ENCODE measurements at regions not wholly inside any gene's neighbourhood (a gene's known extent, or its start where the extent isn't known, plus 50 kb on each side); places are given as distances from the start of the nearest gene placed in this dataset.
"Not testable (repeated sequence)": the region's sequence is repeated elsewhere in the genome, so short reads cannot be mapped to it uniquely, and the experiment has no call there.

DNA sequence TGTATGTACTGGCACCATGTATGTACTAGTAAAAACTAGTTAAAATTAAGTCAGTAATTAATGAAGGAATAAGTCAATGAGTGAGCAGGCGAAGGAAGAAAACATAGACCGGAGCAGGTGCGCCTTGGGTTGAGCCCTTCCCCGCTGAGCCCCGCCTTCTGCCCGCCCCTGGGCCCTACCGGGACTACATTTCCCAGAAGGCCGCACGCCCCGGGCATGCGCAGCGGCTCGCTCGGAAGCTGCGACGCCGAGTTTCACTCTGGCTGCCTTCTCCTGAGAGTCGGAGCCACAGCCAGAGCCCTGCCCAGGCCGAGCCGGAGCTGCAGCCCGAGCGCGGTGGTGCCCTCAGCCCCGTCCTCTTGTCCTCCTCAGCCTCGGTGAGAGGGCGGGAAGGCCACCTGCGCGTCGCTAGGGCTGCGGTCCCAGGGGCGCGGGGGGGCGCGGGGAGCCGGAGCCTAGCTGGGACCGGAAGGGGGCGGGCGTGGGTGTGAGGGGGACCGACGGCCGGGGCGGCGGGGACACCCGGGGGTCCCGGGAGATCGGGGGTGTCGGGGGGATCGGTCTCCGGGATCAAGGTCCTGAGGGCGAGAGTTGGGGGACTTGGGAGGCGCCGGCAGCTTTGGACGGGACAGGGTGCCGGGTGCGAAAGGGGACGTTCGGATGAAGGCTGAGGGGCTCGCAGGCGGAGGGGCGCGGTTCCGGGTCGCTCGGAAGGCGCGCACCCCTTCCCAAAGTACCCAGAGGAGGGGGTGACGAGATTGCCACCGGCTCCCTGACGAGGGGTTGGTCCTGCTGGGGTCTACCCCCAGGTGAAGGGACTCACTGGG lies 72.4 kb downstream of the SPDYE17 start:
- not testable (repeated sequence) for TF ChIP-seq USF2 (CRISPR knock-in tag; IDR thresholded peaks at IDR 0.05); FOXJ3 (CRISPR knock-in tag; IDR thresholded peaks at IDR 0.05; ENCODE audit: borderline replicate concordance); NFYB (CRISPR knock-in tag; conservative IDR thresholded peaks at IDR 0.05; ENCODE audit: low read depth); CTCF (IDR thresholded peaks at IDR 0.05); GRHL2 (CRISPR knock-in tag; IDR thresholded peaks at IDR 0.05; ENCODE audit: insufficient replicate concordance, severe bottlenecking); ATF1 (CRISPR knock-in tag; IDR thresholded peaks at IDR 0.05); TEAD4 (CRISPR knock-in tag; IDR thresholded peaks at IDR 0.05)
- TF ChIP-seq, protein P1, sequence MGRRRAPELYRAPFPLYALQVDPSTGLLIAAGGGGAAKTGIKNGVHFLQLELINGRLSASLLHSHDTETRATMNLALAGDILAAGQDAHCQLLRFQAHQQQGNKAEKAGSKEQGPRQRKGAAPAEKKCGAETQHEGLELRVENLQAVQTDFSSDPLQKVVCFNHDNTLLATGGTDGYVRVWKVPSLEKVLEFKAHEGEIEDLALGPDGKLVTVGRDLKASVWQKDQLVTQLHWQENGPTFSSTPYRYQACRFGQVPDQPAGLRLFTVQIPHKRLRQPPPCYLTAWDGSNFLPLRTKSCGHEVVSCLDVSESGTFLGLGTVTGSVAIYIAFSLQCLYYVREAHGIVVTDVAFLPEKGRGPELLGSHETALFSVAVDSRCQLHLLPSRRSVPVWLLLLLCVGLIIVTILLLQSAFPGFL (CRISPR knock-in tag; IDR thresholded peaks at IDR 0.05; ENCODE audit: borderline replicate concordance) = not testable (repeated sequence)
- TF ChIP-seq, protein P2, sequence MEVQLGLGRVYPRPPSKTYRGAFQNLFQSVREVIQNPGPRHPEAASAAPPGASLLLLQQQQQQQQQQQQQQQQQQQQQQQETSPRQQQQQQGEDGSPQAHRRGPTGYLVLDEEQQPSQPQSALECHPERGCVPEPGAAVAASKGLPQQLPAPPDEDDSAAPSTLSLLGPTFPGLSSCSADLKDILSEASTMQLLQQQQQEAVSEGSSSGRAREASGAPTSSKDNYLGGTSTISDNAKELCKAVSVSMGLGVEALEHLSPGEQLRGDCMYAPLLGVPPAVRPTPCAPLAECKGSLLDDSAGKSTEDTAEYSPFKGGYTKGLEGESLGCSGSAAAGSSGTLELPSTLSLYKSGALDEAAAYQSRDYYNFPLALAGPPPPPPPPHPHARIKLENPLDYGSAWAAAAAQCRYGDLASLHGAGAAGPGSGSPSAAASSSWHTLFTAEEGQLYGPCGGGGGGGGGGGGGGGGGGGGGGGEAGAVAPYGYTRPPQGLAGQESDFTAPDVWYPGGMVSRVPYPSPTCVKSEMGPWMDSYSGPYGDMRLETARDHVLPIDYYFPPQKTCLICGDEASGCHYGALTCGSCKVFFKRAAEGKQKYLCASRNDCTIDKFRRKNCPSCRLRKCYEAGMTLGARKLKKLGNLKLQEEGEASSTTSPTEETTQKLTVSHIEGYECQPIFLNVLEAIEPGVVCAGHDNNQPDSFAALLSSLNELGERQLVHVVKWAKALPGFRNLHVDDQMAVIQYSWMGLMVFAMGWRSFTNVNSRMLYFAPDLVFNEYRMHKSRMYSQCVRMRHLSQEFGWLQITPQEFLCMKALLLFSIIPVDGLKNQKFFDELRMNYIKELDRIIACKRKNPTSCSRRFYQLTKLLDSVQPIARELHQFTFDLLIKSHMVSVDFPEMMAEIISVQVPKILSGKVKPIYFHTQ (CRISPR knock-in tag; IDR thresholded peaks at IDR 0.05) = not testable (repeated sequence)

Measured in WTC11 (cell line).